H1 (cell line): ENCODE measurements at regions not wholly inside any gene's neighbourhood (a gene's known extent, or its start where the extent isn't known, plus 50 kb on each side); places are given as distances from the start of the nearest gene placed in this dataset.

ENCODE experiments used
- ASH2L ChIP-seq: fragments of 200-600, 300-600 bp; sonication (generic); IDR thresholded peaks from one replicate; pipeline ENCODE4 v1.7.1; 2017; ENCODE audit warnings: low read length
- BCL11A ChIP-seq, 2 experiments: IDR thresholded peaks; one replicate each; pipeline ENCODE4 v1.6.1; 2011; ENCODE audit warnings: low read depth in 2 of 2, low read length in 2 of 2, mild to moderate bottlenecking in 2 of 2
- EP300 ChIP-seq, 2 experiments: IDR thresholded peaks; 1 replicate in 1 of 2; 2 replicates in 1 of 2; pipeline ENCODE4 v1.6.1; 2011 to 2012; ENCODE audit warnings: low read depth in 2 of 2, low read length in 2 of 2, mild to moderate bottlenecking in 2 of 2, borderline replicate concordance in 1 of 2, inconsistent platforms in 1 of 2, moderate library complexity in 1 of 2
- TAF7 ChIP-seq: optimal IDR thresholded peaks from 2 replicates; pipeline ENCODE3; 2011; ENCODE audit warnings: low read depth, mild to moderate bottlenecking, inconsistent platforms, low read length, moderate library complexity, borderline replicate concordance
- YY1 ChIP-seq: IDR thresholded peaks from 2 replicates; pipeline ENCODE4 v1.6.1; 2011; ENCODE audit warnings: low read depth, mild to moderate bottlenecking, low read length

GRCh38 chr2:19846030-19846429 is 55.8 kb downstream of the TTC32 start (continued):
- TF ChIP-seq EP300 (IDR thresholded peaks at IDR 0.05; ENCODE audit: borderline replicate concordance in 1 of 2, low read depth in 2 of 2, low read length in 2 of 2) (no peak), YY1 (no peak), TAF7 (no peak), BCL11A (IDR thresholded peaks at IDR 0.05; ENCODE audit: low read depth in 2 of 2, low read length in 2 of 2) (no peak), ASH2L (no peak)
